Endometrial microvascular endothelial cells (primary cell): ENCODE measurements at regions not wholly inside any gene's neighbourhood (a gene's known extent, or its start where the extent isn't known, plus 50 kb on each side); places are given as distances from the start of the nearest gene placed in this dataset.

Experiments
- in situ Hi-C: cut with HindIII; loops from 2 replicates; pipeline ENCODE4 v1.10.0; 2017; ENCODE audit warnings: low sequenced_read_pairs, low pct_unique_long_range_greater_than_20kb; ENCODE audit errors: inconsistent ontology term

DNA sequence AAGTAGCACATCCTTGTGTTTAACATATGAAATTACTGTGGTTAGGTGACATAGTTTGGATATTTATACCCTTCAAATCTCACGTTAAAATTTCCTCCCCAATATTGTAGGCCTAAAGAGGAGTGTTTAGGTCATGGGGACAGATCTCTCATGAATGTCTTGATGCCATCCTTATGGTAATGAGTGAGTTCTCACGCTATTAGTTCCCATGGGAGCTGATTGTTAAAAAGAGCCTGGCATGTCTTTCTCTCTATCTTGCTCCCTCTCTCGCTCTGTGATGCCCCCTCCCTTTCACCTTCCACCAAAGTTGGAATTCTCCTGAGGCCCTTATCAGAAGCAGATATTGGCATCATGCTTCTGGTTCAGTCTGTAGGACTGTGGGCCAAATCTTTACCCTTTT, 660.1 kb downstream of the ADCYAP1 start:
- in situ Hi-C loops, result no loop called here

DNA sequence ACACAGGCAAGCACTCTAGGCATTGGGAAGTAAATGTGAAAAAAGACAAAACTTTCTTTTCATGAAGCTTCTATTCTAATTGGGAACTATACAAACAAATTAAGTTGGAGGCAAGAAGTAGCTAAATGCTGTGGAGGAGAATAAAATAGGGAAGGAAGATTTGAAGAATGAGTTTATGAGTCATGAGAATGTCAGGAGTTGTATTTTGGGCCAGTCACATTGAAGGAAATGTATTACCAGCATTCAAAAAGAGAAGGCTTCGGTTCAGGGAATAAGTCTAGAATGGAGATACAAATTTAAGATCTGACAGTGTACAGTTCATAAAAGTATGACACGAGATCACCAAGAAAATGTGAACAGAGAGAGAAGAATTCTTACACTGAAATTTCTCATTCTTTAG, 666.5 kb downstream of the ADCYAP1 start:
- in situ Hi-C loops, result no loop called here

DNA sequence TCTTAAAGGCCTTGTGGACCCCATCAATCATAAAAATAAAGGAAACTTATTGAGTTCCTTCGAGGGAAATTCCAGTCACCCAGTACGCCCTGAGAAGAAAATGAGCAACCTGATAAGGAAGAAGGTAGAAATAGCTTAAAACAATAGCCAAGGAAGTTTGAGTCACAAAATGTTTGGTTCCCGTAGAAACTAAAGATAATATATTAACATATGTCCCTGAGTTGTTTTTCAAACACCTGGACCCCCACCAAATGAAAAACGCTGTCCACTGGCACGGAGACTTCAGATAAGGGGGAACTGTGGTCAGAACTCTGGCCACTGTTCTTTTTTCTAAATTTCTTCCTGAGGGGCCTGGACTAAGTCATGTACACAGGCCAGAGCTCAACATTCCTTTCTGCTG, 669.1 kb downstream of the ADCYAP1 start:
- in situ Hi-C loops, result no loop called here

- in situ Hi-C loops, result loop anchor here (25.0 kb wide), 1 partner anchor 962 kb away; no protein-coding TSS in a partner anchor
These were observed 670.4 kb downstream of the ADCYAP1 start for GRCh38 chr18:1575084-1575483.

- in situ Hi-C loops, result loop anchor here (25.0 kb wide), 1 partner anchor 959 kb away; no protein-coding TSS in a partner anchor
These were observed 673.8 kb downstream of the ADCYAP1 start for GRCh38 chr18:1578505-1578904.

DNA sequence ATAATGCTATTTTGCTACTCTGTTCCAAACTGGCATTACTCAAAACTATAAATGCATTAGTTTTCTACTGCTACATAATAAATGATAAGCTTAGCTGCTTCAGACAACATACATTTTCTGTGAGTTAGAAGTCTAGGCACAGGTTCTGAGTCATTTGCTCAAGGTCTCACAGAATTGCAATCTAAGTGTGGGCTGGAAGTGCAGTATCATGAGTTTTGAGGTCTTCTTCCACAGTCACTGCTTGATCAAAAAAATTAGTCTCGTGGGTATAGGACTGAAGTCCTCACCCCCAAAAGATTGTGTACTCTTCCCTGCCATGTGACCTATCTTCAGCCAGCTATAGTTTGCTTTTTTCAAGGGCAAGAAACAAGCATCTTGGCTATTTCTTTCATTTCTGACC, 676.9 kb downstream of the ADCYAP1 start:
- in situ Hi-C loops, result loop anchor here (25.0 kb wide), 1 partner anchor 956 kb away; no protein-coding TSS in a partner anchor

DNA sequence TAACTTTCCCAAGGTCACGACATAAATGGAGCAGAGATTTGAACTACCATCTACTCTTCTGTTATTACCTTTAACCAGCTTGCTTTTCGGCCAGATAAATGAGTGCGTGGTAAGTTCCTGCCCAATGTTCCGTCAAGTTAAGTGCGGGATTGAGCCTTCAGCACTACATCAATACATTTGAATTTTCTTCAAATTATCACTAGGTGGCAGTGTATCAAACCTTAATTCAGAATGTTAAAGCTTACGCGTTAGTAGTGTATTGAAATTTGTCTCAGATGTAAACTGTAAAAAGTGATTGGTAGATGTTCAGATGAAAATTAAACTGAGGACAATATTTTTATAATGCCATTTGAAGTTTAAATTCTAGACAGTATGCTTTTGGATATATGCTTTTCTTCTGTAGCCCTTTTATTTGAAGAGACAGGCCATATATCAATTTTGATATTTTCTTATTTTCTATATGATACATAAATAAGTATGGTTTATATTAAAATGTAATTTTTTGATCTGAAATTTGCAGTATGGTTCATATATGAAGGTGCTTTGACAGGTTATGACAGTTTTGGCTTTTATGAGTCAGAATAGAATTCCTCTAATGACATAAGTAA, 681.3 kb downstream of the ADCYAP1 start:
- in situ Hi-C loops, result loop anchor here (25.0 kb wide), 1 partner anchor 951 kb away; no protein-coding TSS in a partner anchor

DNA sequence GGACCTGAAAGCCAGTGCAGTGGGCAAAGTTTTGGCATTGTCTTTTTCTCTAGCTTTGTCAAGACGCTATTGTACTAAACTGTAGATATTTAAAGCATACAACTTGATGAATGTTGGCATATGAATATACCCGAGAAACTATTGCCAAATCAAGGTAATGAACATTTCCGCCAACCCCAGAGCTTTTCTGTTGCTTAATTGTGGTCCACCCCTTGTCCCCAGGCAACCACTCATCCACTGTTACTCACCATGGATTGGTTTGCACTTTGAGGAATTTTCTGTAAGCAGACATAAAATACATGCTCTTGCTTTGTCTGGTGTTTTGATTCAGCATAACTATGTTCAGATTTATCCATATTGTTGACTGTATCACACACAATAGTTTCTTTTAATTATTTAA, 688.4 kb downstream of the ADCYAP1 start:
- in situ Hi-C loops, result loop anchor here (25.0 kb wide), 1 partner anchor 944 kb away; no protein-coding TSS in a partner anchor

DNA sequence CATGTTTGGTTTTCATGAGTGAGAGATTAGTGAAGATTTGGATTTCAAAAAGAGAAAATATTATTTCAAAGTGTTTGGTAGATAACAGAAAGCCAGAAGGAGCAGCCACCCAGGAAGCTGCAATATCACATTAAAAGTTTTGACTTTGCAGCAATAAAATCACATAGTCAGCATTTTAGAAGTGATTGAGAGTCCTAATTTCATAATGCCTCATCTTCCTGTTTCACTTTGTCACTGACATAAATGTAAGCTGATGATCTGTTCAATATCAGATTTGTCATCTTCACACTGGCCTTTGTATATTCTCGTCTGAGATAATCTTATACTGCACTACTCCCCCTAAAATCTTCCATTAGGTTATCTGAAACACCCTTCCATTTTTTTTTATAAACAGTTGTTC, 690.5 kb downstream of the ADCYAP1 start:
- in situ Hi-C loops, result loop anchor here (25.0 kb wide), 1 partner anchor 942 kb away; no protein-coding TSS in a partner anchor

GRCh38 chr18:1599196-1599595, 694.5 kb downstream of the ADCYAP1 start:
- in situ Hi-C loops, result loop anchor here (25.0 kb wide), 1 partner anchor 938 kb away; no protein-coding TSS in a partner anchor

- in situ Hi-C loops, result no loop called here
These were observed 700.1 kb downstream of the ADCYAP1 start for GRCh38 chr18:1604751-1605150.

DNA sequence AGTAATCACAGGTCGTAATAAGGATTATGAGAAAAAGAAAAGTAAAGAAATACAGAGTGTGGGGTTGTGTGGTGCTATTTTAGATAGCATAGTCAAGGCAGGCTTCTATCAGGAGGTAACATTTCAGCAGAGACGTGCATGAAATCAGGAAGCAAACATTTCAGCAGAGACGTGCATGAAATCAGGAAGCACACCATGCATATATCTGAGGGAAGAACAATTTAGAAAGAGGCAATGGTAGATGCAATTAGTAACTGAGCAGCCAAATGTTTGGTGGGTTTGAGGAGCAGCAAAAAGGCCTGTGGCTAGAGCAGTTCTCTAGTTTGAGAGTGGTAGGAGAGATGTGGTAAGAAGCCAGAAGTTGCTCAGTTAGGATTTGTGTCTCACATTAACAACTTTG, 713.7 kb downstream of the ADCYAP1 start:
- in situ Hi-C loops, result no loop called here

DNA sequence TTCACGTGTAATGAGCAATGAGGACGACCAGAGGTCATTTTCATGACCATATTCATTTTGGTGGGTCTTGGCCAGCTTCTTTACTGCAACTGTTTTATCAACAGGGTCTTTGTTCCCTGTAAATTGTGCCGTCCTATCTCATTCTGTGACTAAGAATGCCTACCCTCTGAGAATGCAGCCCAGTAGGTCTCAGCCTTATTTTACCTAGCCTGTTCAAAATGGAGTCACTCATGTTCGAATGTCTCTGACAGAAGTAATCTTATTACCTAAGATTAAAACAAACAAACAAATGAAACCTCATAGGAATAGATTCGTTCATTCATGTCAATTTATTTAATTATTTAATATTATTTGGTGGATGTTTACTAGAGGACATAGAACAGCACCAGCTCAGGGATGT, 714.8 kb downstream of the ADCYAP1 start:
- in situ Hi-C loops, result no loop called here

DNA sequence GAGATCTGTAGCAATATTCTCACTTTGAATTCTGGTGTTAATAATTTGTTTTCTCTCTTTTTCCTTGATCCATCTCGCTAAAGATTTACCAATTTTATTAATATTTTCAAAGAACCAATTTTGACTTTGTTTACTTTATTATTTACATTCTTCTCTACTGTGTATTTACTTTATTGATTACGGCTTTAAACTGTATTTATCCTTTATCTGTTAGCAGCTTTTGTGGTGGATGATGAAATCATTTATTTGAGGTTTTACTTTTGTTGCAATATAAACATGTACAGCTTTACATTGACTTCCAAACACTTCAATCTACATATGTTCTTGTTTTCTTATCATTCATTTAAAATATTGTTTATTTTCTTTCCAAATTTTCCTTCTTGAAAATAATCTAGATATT, 719.9 kb downstream of the ADCYAP1 start:
- in situ Hi-C loops, result no loop called here

GRCh38 chr18:1627494-1627893, 722.8 kb downstream of the ADCYAP1 start:
- in situ Hi-C loops, result no loop called here

- in situ Hi-C loops, result no loop called here
These were observed 744.0 kb downstream of the ADCYAP1 start for GRCh38 chr18:1648712-1649111.

GRCh38 chr18:1652018-1652417, 747.3 kb downstream of the ADCYAP1 start:
- in situ Hi-C loops, result no loop called here

DNA sequence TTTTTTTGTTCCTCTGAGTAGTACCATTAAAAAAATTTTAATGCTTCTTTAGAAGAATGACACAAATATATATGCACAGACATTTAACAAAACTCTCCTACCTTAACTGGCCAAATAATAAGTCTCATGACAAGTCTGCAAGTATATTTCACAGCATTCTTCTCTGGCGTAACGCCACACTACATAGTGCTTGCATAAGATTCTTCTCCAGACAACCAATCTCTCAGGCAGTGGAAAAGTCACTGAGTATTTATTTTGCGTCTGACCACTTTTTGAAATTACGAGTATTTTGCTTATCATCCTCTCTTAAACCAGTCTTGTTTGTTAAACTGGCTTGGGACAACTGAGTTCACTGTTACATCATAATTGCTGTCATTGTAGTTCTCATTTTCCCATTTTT, 749.2 kb downstream of the ADCYAP1 start:
- in situ Hi-C loops, result no loop called here

DNA sequence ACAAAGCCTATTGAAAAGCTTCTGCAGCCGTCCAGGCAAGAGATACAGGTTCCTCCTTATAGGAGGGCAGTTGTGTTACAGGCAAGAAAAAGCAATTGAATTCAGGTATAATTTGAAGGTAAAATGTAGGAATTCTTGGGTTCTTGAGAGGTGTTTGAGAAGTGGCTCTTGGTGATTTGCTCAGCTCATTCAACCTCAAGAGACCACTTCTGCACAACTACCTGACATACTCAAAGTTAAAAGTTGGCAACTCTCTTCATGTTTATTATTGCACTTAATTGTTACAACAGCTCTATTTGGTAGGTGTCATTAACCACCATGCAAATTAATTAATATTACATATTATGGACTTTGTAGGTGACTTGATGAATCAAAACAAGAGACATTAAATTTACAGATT, 753.2 kb downstream of the ADCYAP1 start:
- in situ Hi-C loops, result no loop called here

- in situ Hi-C loops, result no loop called here
These were observed 754.4 kb downstream of the ADCYAP1 start for GRCh38 chr18:1658908-1659566.
